Heart right ventricle (tissue), 16 donors: ENCODE measurements at regions not wholly inside any gene's neighbourhood (a gene's known extent, or its start where the extent isn't known, plus 50 kb on each side); places are given as distances from the start of the nearest gene placed in this dataset.

Experiments used
- ATAC-seq, 8 donors: fragments of 200-7000 bp; cut with Tn5 transposase; one replicate each; pipeline ENCODE4 v1.9.1; 2020; ENCODE audit warnings: mild to moderate bottlenecking in 8 of 8, moderate library complexity in 8 of 8, moderate number of reproducible peaks in 1 of 8
- DNase-seq, 2 donors: peaks; one replicate each; pipeline ENCODE4 v3.0.0-alpha.2; 2020
- H3K27ac ChIP-seq, 10 donors: fragments of 200-600 bp; sonication (generic) in 2 of 10; one replicate each; pipeline versions ENCODE4 v1.5.0 to v1.8.0; 2020 to 2022; ENCODE audit warnings: mild to moderate bottlenecking in 3 of 10
- H3K27me3 ChIP-seq, 7 donors: fragments of 200-600 bp; one replicate each; pipeline ENCODE4 v1.8.0; 2021 to 2022; ENCODE audit warnings: mild to moderate bottlenecking in 2 of 7
- H3K36me3 ChIP-seq, 9 donors: fragments of 200-600 bp; sonication (generic) in 1 of 9; one replicate each; pipeline versions ENCODE4 v1.5.0 to v1.8.0; 2020 to 2022; ENCODE audit warnings: mild to moderate bottlenecking in 2 of 9
- H3K4me1 ChIP-seq, 9 donors: fragments of 200-600 bp; sonication (generic) in 1 of 9; one replicate each; pipeline versions ENCODE4 v1.5.0 to v1.8.0; 2020 to 2022; ENCODE audit warnings: mild to moderate bottlenecking in 4 of 9
- H3K4me3 ChIP-seq, 10 donors: fragments of 200-600 bp; sonication (generic) in 2 of 10; one replicate each; pipeline versions ENCODE4 v1.5.0 to v1.8.0; 2020 to 2022; ENCODE audit warnings: mild to moderate bottlenecking in 7 of 10, moderate library complexity in 2 of 10
- H3K9me3 ChIP-seq, 11 donors: fragments of 200-600 bp in 10 of 11; sonication (generic) in 2 of 11; one replicate each; pipeline versions ENCODE4 v1.5.0 to v1.8.0; 2013 to 2022; ENCODE audit warnings: mild to moderate bottlenecking in 2 of 11, control low read depth in 1 of 11, moderate library complexity in 1 of 11
- CTCF ChIP-seq, 9 donors: fragments of 200-600 bp; sonication (generic) in 2 of 9; IDR thresholded peaks; one replicate each; pipeline versions ENCODE4 v1.5.0 to v1.8.0; 2021 to 2022; ENCODE audit warnings: antibody characterized with exemption in 9 of 9, mild to moderate bottlenecking in 5 of 9, moderate library complexity in 1 of 9
- WGBS, 2 donors: extraction: QIAGEN DNeasy Blood & Tissue Kit; methylation state at CpG; one replicate each; pipeline ENCODE4 v1.1.7; 2013; ENCODE audit warnings: inconsistent platforms in 1 of 2; 5-methylcytosine and 5-hydroxymethylcytosine counted together
- intact Hi-C, 10 donors: fragments of 100-400 bp; cut with DNase I; formaldehyde crosslinking; loops; one replicate each; pipeline versions ENCODE4 v1.11.1 to v1.14.2; 2022
- donor health status: Arrhythmogenic right ventricular cardiomyopathy.
- donor health status: ischemic (EF 13 %, LVEDD 7.1; RV severe dilation, severe dysfunction).
- donor health status: healthy with polysubstance abuse.
- donor health status: DM: no; HTN: yes; CAD: no.
- donor health status: DM: no; HTN: no; CAD: no.
- donor health status: ischemic (EF 25% LVEDD 6.9; RV normal size, moderate dysfunction).
- donor health status: ischemic (EF 25% LVEDD 5.7; RV mildly dilated, moderate dysfunction).
- donor health status: healthy.
- donor health status: DM: yes; HTN: yes; CAD: no.
- donor health status: Ischemic cardiomyopathy.
- donor health status: ischemic (EF 35%, LVEDD 5.7; RV mildly dilated, moderate dysfunction).
- donor health status: nonischemic (EF 11% LVEDD 7.7; RV severe dilation, severe dysfunction).
- donor health status: DM: yes; HTN: yes; CAD: no.
- donor health status: PGD.
- donor health status: ischemic (EF 29% LVEDD 5.4; RV normal size, mild dysfunction).
- donor health status: nonischemic (EF 23%, LVEDD 6.1; RV moderate dilation, normal function).

GRCh38 chr20:41956338-41957074, 338.3 kb upstream of the CHD6 start:
- TF ChIP-seq CTCF (IDR thresholded peaks at IDR 0.05): peak; percentile 18 to 61 (median 49)
- ATAC-seq (peak in 2 of 8 donors; percentile 39 to 41), DNase-seq (peak in 1 of 2 donors; percentile 4)
- Histone ChIP-seq H3K27ac (no peak overlapping the region), H3K36me3 (no peaks in the 10 kb centered on the region), H3K27me3 (peaks cover 0 to 15% (median 0%) of the 10 kb centered on the region in 7 donors), H3K4me3 (no peak overlapping the region), H3K4me1 (no peaks in the 10 kb centered on the region), H3K9me3 (no peaks in the 10 kb centered on the region)
- 41 to 45% methylated on average over 6 of the region's 6 CpGs for WGBS, 2 donors
- intact Hi-C loops: loop anchor here in 4 of 10 donors (2.0 to 10.0 kb wide), 3 partner anchors 571 to 1230 kb away; partner anchors contain the start of gene PTPRT (in 3 of the 4)

- Histone ChIP-seq H3K4me3 (no peak overlapping the region), H3K27me3 (peaks cover 0 to 15% (median 4%) of the 10 kb centered on the region in 7 donors), H3K27ac (no peak overlapping the region), H3K4me1 (no peaks in the 10 kb centered on the region), H3K36me3 (no peaks in the 10 kb centered on the region), H3K9me3 (peaks cover 0 to 3% (median 0%) of the 10 kb centered on the region in 11 donors)
- no peak for TF ChIP-seq CTCF (IDR thresholded peaks at IDR 0.05)
- ATAC-seq (no peak), DNase-seq (no peak)
- intact Hi-C loops: loop anchor here in 3 of 10 donors (10.0 kb wide), 1 partner anchor 1233 kb away; the partner anchor contains the start of gene PTPRT (in 3 of the 3)
- WGBS, 2 donors: 76 to 90% methylated on average over 5 of the region's 5 CpGs
These were observed 334.0 kb upstream of the CHD6 start for GRCh38 chr20:41952166-41952565.

- Histone ChIP-seq H3K4me3 (no peak overlapping the region), H3K36me3 (no peaks in the 10 kb centered on the region), H3K27ac (no peak overlapping the region), H3K27me3 (peaks cover 0 to 12% (median 4%) of the 10 kb centered on the region in 7 donors), H3K4me1 (no peaks in the 10 kb centered on the region), H3K9me3 (peaks cover 0 to 3% (median 0%) of the 10 kb centered on the region in 11 donors)
- DNase-seq: no peak
- no peak for ATAC-seq
- 56 to 64% methylated on average over 2 of the region's 2 CpGs for WGBS, 2 donors
- TF ChIP-seq CTCF (IDR thresholded peaks at IDR 0.05): no peak
- intact Hi-C loops: loop anchor here in 3 of 10 donors (10.0 kb wide), 1 partner anchor 1233 kb away; the partner anchor contains the start of gene PTPRT (in 3 of the 3)
These were observed 333.4 kb upstream of the CHD6 start for GRCh38 chr20:41951615-41952014.

GRCh38 chr20:41939659-41940058, 321.5 kb upstream of the CHD6 start:
- no peaks in the 10 kb centered on the region for H3K4me1 ChIP-seq
- H3K27ac ChIP-seq: no peak overlapping the region
- ATAC-seq (no peak), DNase-seq (no peak)
- intact Hi-C loops: no loop called here
- no peaks in the 10 kb centered on the region for H3K9me3 ChIP-seq
- no peaks in the 10 kb centered on the region for H3K36me3 ChIP-seq
- no peak for TF ChIP-seq CTCF (IDR thresholded peaks at IDR 0.05)
- whole genome bisulfite sequencing, 2 donors: 73 to 81% methylated on average over 5 of the region's 5 CpGs
- no peak overlapping the region for H3K4me3 ChIP-seq
- H3K27me3 ChIP-seq: peaks cover 0 to 25% (median 3%) of the 10 kb centered on the region in 7 donors
